Body of pancreas (tissue), 4 donors: ENCODE measurements at regions not wholly inside any gene's neighbourhood (a gene's known extent, or its start where the extent isn't known, plus 50 kb on each side); places are given as distances from the start of the nearest gene placed in this dataset.
"Not testable (repeated sequence)": the region's sequence is repeated elsewhere in the genome, so short reads cannot be mapped to it uniquely, and the experiment has no call there.

ENCODE experiments used
- ATAC-seq: fragments of 150-250 bp; one replicate; pipeline ENCODE4 v1.9.1; 2016
- DNase-seq, 4 donors: peaks; one replicate each; pipeline ENCODE4 v3.0.0-alpha.2; 2019
- H3K27ac ChIP-seq, 4 donors: fragments of 200-600 bp; sonication (generic); 1 replicate in 3 of 4; 2 replicates in 1 of 4; pipeline versions ENCODE4 v1.5.1 to v1.6.1; 2016 to 2019; ENCODE audit warnings: mild to moderate bottlenecking in 1 of 4, mixed read lengths in 1 of 4, moderate library complexity in 1 of 4
- H3K27me3 ChIP-seq, 2 donors: fragments of 200-600 bp; sonication (generic); one replicate each; pipeline ENCODE4 v1.6.0; 2016; ENCODE audit warnings: mild to moderate bottlenecking in 1 of 2
- H3K36me3 ChIP-seq, 2 donors: fragments of 200-600 bp; sonication (generic); replicated peaks in 1 of 2; 2 replicates each; pipeline ENCODE4 v1.5.1; 2016; ENCODE audit warnings: low read depth in 2 of 2; ENCODE audit not compliant: insufficient read depth in 1 of 2
- H3K4me1 ChIP-seq: fragments of 200-600 bp; sonication (generic); one replicate; pipeline ENCODE4 v1.6.0; 2016
- H3K4me3 ChIP-seq, 2 donors: fragments of 200-600 bp; sonication (generic); 1 replicate in 1 of 2; 2 replicates in 1 of 2; pipeline ENCODE4 v1.5.1; 2016 to 2019
- H3K9me3 ChIP-seq, 3 donors: fragments of 200-600 bp; sonication (generic); 1 replicate in 2 of 3; 2 replicates in 1 of 3; pipeline ENCODE4 v1.5.1; 2016
- POLR2A ChIP-seq, 3 donors: fragments of 450-650 bp; IDR thresholded peaks; one replicate each; pipeline ENCODE4 v1.6.1; 2016; ENCODE audit warnings: antibody characterized with exemption in 3 of 3, mild to moderate bottlenecking in 2 of 3
- WGBS, 2 donors: methylation state at CpG; one replicate each; pipeline ENCODE4 v1.1.5; 2017; 5-methylcytosine and 5-hydroxymethylcytosine counted together
- intact Hi-C: fragments of 100-400 bp; cut with DNase I; formaldehyde crosslinking; loops from one replicate; pipeline ENCODE4 v1.15.1; 2023
- TF ChIP-seq, protein P1 (sequence below), 7 experiments: fragments of 450-650 bp in 4 of 7; fragments of 200-600 bp in 3 of 7; sonication (generic) in 3 of 7; IDR thresholded peaks; one replicate each; pipeline ENCODE4 v1.5.1; 2016 to 2019; ENCODE audit warnings: antibody characterized with exemption in 7 of 7

DNA sequence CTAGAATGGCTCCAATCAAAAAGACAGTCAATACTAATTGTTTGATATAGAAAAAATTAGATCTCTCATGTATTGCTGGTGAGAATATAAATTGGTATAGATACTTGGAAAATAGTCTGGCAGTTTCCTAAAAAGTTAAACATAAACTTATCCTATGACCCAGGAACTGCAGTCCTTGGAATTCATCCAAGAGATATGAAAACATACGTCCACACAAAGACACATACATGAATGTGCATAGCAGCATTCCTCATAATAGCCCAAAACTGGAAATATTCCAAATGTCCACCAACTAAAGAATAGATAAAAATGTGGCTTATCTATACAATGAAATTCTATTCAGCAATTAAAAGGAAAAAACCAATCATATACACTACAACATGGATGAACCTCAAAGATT lies 128.4 kb downstream of the ZFAND4 start:
- no peak overlapping the region for H3K27ac ChIP-seq
- WGBS, 2 donors, result 13 to 15% methylated on average over 1 of the region's 1 CpG
- peaks cover 37% of the 10 kb centered on the region for H3K4me1 ChIP-seq
- no peak overlapping the region for H3K4me3 ChIP-seq
- intact Hi-C loops, result no loop called here
- H3K9me3 ChIP-seq, result no peaks in the 10 kb centered on the region
- H3K36me3 ChIP-seq, result no peaks in the 10 kb centered on the region
- TF ChIP-seq, protein P1, sequence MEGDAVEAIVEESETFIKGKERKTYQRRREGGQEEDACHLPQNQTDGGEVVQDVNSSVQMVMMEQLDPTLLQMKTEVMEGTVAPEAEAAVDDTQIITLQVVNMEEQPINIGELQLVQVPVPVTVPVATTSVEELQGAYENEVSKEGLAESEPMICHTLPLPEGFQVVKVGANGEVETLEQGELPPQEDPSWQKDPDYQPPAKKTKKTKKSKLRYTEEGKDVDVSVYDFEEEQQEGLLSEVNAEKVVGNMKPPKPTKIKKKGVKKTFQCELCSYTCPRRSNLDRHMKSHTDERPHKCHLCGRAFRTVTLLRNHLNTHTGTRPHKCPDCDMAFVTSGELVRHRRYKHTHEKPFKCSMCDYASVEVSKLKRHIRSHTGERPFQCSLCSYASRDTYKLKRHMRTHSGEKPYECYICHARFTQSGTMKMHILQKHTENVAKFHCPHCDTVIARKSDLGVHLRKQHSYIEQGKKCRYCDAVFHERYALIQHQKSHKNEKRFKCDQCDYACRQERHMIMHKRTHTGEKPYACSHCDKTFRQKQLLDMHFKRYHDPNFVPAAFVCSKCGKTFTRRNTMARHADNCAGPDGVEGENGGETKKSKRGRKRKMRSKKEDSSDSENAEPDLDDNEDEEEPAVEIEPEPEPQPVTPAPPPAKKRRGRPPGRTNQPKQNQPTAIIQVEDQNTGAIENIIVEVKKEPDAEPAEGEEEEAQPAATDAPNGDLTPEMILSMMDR (IDR thresholded peaks at IDR 0.05), result no peak
- TF ChIP-seq POLR2A (IDR thresholded peaks at IDR 0.05), result no peak
- DNase-seq (no peak), ATAC-seq (no peak)
- no peaks in the 10 kb centered on the region for H3K27me3 ChIP-seq

DNA sequence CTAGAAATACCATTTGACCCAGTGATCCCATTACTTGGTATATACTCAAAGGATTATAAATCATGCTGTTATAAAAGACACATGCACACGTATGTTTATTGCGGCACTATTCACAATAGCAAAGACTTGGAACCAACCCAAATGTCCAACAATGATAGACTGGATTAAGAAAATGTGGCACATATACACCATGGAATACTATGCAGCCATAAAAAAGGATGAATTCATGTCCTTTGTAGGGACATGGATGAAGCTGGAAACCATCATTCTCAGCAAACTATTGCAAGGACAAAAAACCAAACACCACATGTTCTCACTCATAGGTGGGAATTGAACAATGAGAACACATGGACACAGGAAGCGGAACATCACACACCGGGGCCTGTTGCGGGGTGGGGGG lies 131.5 kb downstream of the ZFAND4 start:
- H3K4me3 ChIP-seq, H3K9me3 ChIP-seq, H3K27ac ChIP-seq, ATAC-seq, H3K27me3 ChIP-seq, intact Hi-C loops, DNase-seq, H3K36me3 ChIP-seq: not testable (repeated sequence)
- H3K4me1 ChIP-seq, result peaks cover 20% of the 10 kb centered on the region
- 90 to 97% methylated on average over 4 to 5 of the region's 5 CpGs for WGBS, 2 donors

DNA sequence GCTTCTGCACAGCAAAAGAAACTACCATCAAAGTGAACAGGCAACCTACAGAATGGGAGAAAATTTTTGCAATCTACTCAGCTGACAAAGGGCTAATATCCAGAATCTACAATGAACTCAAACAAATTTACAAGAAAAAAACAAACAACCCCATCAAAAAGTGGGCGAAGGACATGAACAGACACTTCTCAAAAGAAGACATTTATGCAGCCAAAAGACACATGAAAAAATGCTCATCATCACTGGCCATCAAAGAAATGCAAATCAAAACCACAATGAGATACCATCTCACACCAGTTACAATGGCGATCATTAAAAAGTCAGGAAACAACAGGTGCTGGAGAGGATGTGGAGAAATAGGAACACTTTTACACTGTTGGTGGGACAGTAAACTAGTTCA lies 132.0 kb downstream of the ZFAND4 start:
- peaks cover 23% of the 10 kb centered on the region for H3K4me1 ChIP-seq
- H3K9me3 ChIP-seq, H3K4me3 ChIP-seq, ATAC-seq, H3K36me3 ChIP-seq, H3K27ac ChIP-seq, intact Hi-C loops, DNase-seq, H3K27me3 ChIP-seq: not testable (repeated sequence)
- WGBS, 2 donors, result 80 to 100% methylated on average over 2 of the region's 2 CpGs

DNA sequence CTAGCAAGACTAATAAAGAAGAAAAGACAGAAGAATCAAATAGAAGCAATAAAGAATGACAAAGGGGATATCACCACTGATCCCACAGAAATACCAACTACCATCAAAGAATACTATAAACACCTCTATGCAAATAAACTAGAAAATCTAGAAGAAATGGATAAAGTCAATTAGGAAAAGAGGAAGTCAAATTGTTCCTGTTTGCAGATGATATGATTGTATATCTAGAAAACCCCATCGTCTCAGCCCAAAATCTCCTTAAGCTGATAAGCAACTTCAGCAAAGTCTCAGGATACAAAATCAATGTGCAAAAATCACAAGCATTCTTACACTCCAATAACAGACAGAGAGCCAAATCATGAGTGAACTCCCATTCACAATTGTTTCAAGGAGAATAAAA lies 133.0 kb downstream of the ZFAND4 start:
- WGBS, 2 donors, result 33% methylated on average over 1 of the region's 1 CpG
- peaks cover 26% of the 10 kb centered on the region for H3K4me1 ChIP-seq
- intact Hi-C loops, result not testable (repeated sequence)

DNA sequence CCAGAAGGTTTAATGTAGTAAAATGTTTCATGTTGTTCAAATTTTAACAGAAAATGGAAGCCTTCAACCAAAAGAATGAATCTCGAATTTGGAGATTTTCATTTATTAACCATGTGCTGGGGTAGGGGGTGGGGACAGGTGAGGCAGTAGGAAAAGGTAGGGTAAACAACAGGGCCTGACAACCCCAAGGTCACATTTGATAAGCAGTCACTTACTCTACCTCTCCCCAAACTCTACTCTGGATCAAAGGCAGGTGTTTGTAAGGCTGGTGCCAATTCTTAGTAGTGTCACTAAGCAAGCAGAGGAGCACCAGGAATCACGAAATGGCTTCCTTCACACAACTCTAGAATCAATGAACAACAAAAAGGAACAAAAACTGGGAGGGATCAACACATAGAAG lies 138.0 kb downstream of the ZFAND4 start:
- Histone ChIP-seq H3K36me3 (no peaks in the 10 kb centered on the region), H3K27me3 (no peaks in the 10 kb centered on the region), H3K9me3 (no peaks in the 10 kb centered on the region), H3K27ac (peak overlapping the region in 3 of 4 donors; percentile 4 to 32 (median 15)), H3K4me3 (no peak overlapping the region), H3K4me1 (peaks cover 32% of the 10 kb centered on the region)
- 33 to 35% methylated on average over 2 of the region's 2 CpGs for WGBS, 2 donors
- no peak for TF ChIP-seq POLR2A (IDR thresholded peaks at IDR 0.05)
- TF ChIP-seq, protein P1 (IDR thresholded peaks at IDR 0.05), result no peak
- ATAC-seq, result peak; percentile 82
- intact Hi-C loops, result no loop called here
- peak in 2 of 4 donors; percentile 58 to 59 for DNase-seq

More for the DNA sequence above, 133.0 kb downstream of the ZFAND4 start:
- H3K36me3 ChIP-seq, H3K4me3 ChIP-seq, DNase-seq, H3K27ac ChIP-seq, ATAC-seq, H3K9me3 ChIP-seq, H3K27me3 ChIP-seq: not testable (repeated sequence)

DNA sequence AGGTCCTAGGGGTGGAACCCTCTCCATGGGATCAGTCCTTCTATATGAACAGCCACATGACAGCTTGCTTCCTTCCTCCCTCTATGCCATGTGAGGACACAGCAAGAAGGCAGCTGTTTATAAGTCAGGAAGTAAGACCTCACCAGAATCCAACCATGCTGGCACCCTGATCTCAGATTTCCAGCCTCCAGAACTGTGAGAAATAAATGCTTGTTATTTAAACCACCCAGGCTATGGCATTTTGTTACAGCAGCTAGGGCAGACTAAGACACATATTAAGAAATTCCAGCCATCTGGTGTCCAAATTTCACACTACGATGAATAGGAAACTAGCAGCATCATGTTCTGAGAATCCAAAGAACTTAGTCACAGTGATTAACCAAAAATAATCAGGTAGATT lies 140.1 kb downstream of the ZFAND4 start:
- WGBS, 2 donors, result 94 to 95% methylated on average over 1 of the region's 1 CpG
- Histone ChIP-seq H3K36me3 (no peaks in the 10 kb centered on the region), H3K4me3 (no peak overlapping the region), H3K9me3 (no peaks in the 10 kb centered on the region), H3K27ac (no peak overlapping the region), H3K4me1 (peaks cover 34% of the 10 kb centered on the region), H3K27me3 (no peaks in the 10 kb centered on the region)
- TF ChIP-seq, protein P1 (IDR thresholded peaks at IDR 0.05), result no peak
- TF ChIP-seq POLR2A (IDR thresholded peaks at IDR 0.05), result no peak
- DNase-seq (no peak), ATAC-seq (no peak)
- intact Hi-C loops, result no loop called here
